ENCODE measurements at regions not wholly inside any gene's neighbourhood (a gene's known extent, or its start where the extent isn't known, plus 50 kb on each side); places are given as distances from the start of the nearest gene placed in this dataset.

- no peak for TF ChIP-seq POLR2AphosphoS5 (IDR thresholded peaks at IDR 0.05; ENCODE audit: low read depth)
- no peak for TF ChIP-seq CTCF (IDR thresholded peaks at IDR 0.05; ENCODE audit: insufficient read depth, low read length)
- TF ChIP-seq REST (IDR thresholded peaks at IDR 0.05; ENCODE audit: insufficient replicate concordance, low read depth), result no peak
- no peak for TF ChIP-seq GABPA (IDR thresholded peaks at IDR 0.05; ENCODE audit: low read depth)
These were observed 186.7 kb downstream of the RFC3 start for GRCh38 chr13:34004676-34005075.

All from HL-60 (cell line).